Smooth muscle cell (in vitro differentiated cells): ENCODE measurements at regions not wholly inside any gene's neighbourhood (a gene's known extent, or its start where the extent isn't known, plus 50 kb on each side); places are given as distances from the start of the nearest gene placed in this dataset.

ENCODE experiments used
- DNase-seq: peaks from one replicate; lab custom pipeline; 2025; ENCODE audit not compliant: unreplicated experiment; lab: John Stamatoyannopoulos, UW
- H2AFZ ChIP-seq: fragments of 200-600 bp; sonication (generic); 2 replicates; pipeline ENCODE4 v1.6.0; 2016; ENCODE audit warnings: antibody characterized with exemption, low read depth, mild to moderate bottlenecking
- H3F3A ChIP-seq: fragments of 200-600 bp; sonication (generic); 2 replicates; pipeline ENCODE4 v1.6.0; 2017; ENCODE audit warnings: antibody characterized with exemption, low read depth
- H3K27ac ChIP-seq: fragments of 200-600 bp; sonication (generic); 2 replicates; pipeline ENCODE4 v1.5.1; 2016; ENCODE audit warnings: low read depth, mild to moderate bottlenecking
- H3K27me3 ChIP-seq: fragments of 200-600 bp; sonication (generic); 2 replicates; pipeline ENCODE4 v1.6.1; 2016; ENCODE audit warnings: low read depth, mild to moderate bottlenecking
- H3K36me3 ChIP-seq: fragments of 200-600 bp; sonication (generic); 2 replicates; pipeline ENCODE4 v1.5.1; 2016; ENCODE audit warnings: low read depth
- H3K4me1 ChIP-seq: fragments of 200-600 bp; sonication (generic); 2 replicates; pipeline ENCODE4 v1.5.1; 2016; ENCODE audit warnings: low read depth
- H3K4me2 ChIP-seq: fragments of 200-600 bp; sonication (generic); 2 replicates; pipeline ENCODE4 v1.6.0; 2016; ENCODE audit warnings: mild to moderate bottlenecking
- H3K4me3 ChIP-seq: fragments of 200-600 bp; sonication (generic); 2 replicates; pipeline ENCODE4 v1.5.1; 2016; ENCODE audit warnings: mild to moderate bottlenecking
- H3K79me2 ChIP-seq: fragments of 200-600 bp; sonication (generic); 2 replicates; pipeline ENCODE4 v1.6.0; 2016; ENCODE audit warnings: low read depth, mild to moderate bottlenecking
- H3K9ac ChIP-seq: fragments of 200-600 bp; sonication (generic); 2 replicates; pipeline ENCODE4 v1.6.0; 2016; ENCODE audit warnings: low read depth
- H3K9me3 ChIP-seq: fragments of 200-600 bp; sonication (generic); replicated peaks from 2 replicates; pipeline ENCODE4 v1.5.1; 2016; ENCODE audit warnings: low read depth
- H4K20me1 ChIP-seq: fragments of 200-600 bp; sonication (generic); 2 replicates; pipeline ENCODE4 v1.6.0; 2016; ENCODE audit warnings: low read depth
- CTCF ChIP-seq: fragments of 200-600 bp; sonication (generic); IDR thresholded peaks from 2 replicates; pipeline ENCODE4 v1.5.1; 2017; ENCODE audit warnings: borderline replicate concordance, mild to moderate bottlenecking, antibody characterized with exemption; ENCODE audit not compliant: insufficient read depth, poor library complexity, severe bottlenecking
- WGBS: methylation state at CpG from one replicate; pipeline ENCODE4 v1.1.7; 2016; ENCODE audit warnings: low lambda C conversion rate; 5-methylcytosine and 5-hydroxymethylcytosine counted together

- Histone ChIP-seq H3K4me2 (no peak overlapping the region), H2AFZ (no peak overlapping the region), H3K9me3 (no peaks in the 10 kb centered on the region), H4K20me1 (no peaks in the 10 kb centered on the region), H3K27me3 (peaks cover 9% of the 10 kb centered on the region), H3K36me3 (no peaks in the 10 kb centered on the region), H3K79me2 (no peaks in the 10 kb centered on the region), H3F3A (no peaks in the 10 kb centered on the region), H3K4me3 (no peak overlapping the region), H3K9ac (no peak overlapping the region), H3K27ac (no peak overlapping the region), H3K4me1 (no peaks in the 10 kb centered on the region)
- no peak for DNase-seq
- 98% methylated on average over 5 of the region's 5 CpGs for WGBS
- no peak for TF ChIP-seq CTCF
Observed at GRCh38 chr7:33714208-33714607, 191.1 kb upstream of the BMPER start.

DNA sequence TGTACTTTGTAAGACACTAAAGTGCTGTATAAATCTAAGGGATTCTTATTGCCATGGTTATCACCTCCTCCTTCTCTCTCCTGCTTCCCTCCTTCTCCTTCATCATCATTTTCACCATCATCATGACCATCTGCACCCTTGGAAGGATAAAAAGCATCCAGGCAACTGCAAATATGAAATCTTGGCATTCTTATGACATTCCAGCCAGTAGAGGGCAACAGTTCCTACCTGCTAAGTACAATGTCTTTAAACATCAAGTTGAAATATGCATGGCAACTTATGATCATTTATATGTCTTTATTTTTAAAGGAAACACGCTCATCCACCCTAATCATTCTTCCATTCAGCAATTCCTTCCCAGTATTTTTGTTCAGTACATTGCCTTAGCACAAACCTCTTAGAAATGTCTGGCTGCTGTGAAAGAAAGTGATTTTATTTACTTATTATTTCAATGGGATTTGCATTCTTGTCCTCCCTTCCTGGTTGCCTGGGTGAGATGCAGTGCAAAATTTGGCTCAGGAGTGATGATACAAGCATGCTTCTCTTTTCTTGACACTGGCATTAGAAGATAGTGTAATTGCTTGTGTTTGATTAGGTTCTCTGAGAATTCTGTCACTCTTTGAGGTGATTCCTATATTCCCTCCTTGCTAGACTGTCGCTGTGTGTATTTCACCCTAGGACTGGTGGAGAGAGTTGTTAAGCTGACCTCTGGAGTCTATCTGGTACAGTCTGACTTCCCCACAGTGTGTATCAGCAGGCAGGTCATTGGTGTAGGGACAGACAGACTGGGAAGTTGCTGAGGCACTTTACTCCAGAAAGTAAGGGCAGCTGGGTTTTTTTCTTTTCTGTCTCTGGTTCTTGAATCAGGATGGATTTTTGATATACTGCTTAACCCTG is 188.5 kb upstream of the BMPER start:
- Histone ChIP-seq H3K79me2 (no peaks in the 10 kb centered on the region), H4K20me1 (no peaks in the 10 kb centered on the region)

GRCh38 chr7:33719059-33719581 is 186.2 kb upstream of the BMPER start:
- peaks cover 7% of the 10 kb centered on the region for H3K4me1 ChIP-seq
- no peak overlapping the region for H3K9ac ChIP-seq
- no peak overlapping the region for H3K4me2 ChIP-seq
- H3K79me2 ChIP-seq: no peaks in the 10 kb centered on the region
- no peaks in the 10 kb centered on the region for H3K9me3 ChIP-seq
- peaks cover 12% of the 10 kb centered on the region for H3F3A ChIP-seq
- no peak overlapping the region for H2AFZ ChIP-seq
- H3K27ac ChIP-seq: no peak overlapping the region
- WGBS: 79% methylated on average over 5 of the region's 5 CpGs
- H4K20me1 ChIP-seq: no peaks in the 10 kb centered on the region
- H3K27me3 ChIP-seq: peaks cover 9% of the 10 kb centered on the region
- no peak overlapping the region for H3K4me3 ChIP-seq
- H3K36me3 ChIP-seq: no peaks in the 10 kb centered on the region
- no peak for TF ChIP-seq CTCF
- DNase-seq: no peak

More for the DNA sequence above, 188.5 kb upstream of the BMPER start:
- no peaks in the 10 kb centered on the region for H3K36me3 ChIP-seq
- peaks cover 3% of the 10 kb centered on the region for H3K4me1 ChIP-seq
- no peak overlapping the region for H3K27ac ChIP-seq
- DNase-seq: no peak
- no peak overlapping the region for H3K4me3 ChIP-seq
- no peak overlapping the region for H3K4me2 ChIP-seq
- TF ChIP-seq CTCF: peak; percentile 84
- no peak overlapping the region for H3K9ac ChIP-seq
- H2AFZ ChIP-seq: no peak overlapping the region
- peaks cover 9% of the 10 kb centered on the region for H3K27me3 ChIP-seq
- H3K9me3 ChIP-seq: no peaks in the 10 kb centered on the region
- peaks cover 5% of the 10 kb centered on the region for H3F3A ChIP-seq
- 61% methylated on average over 2 of the region's 2 CpGs for WGBS
